Effector memory CD8-positive, alpha-beta T cell (primary cell): ENCODE measurements at regions not wholly inside any gene's neighbourhood (a gene's known extent, or its start where the extent isn't known, plus 50 kb on each side); places are given as distances from the start of the nearest gene placed in this dataset.

Experiments
- ATAC-seq: fragments of 150-1000 bp; cut with Tn5 transposase; replicated peaks from 2 replicates; pipeline ENCODE4 v1.10.0; 2021; ENCODE audit warnings: mild to moderate bottlenecking, moderate library complexity
- DNase-seq, 3 experiments: peaks; one replicate each; pipeline ENCODE4 v3.0.0; 2021
- H3K27ac Mint-ChIP-seq, 2 donors: one replicate each; pipeline ENCODE4 v1.8.0; 2022; ENCODE audit warnings: mild to moderate bottlenecking in 2 of 2, mixed read lengths in 2 of 2, moderate library complexity in 2 of 2
- H3K27me3 Mint-ChIP-seq, 2 donors: one replicate each; pipeline ENCODE4 v1.8.0; 2022; ENCODE audit warnings: mixed read lengths in 2 of 2
- H3K36me3 Mint-ChIP-seq: one replicate; pipeline ENCODE4 v1.8.0; 2022; ENCODE audit warnings: mild to moderate bottlenecking, moderate library complexity, mixed read lengths; ENCODE audit not compliant: insufficient read depth
- H3K4me1 Mint-ChIP-seq, 2 donors: one replicate each; pipeline ENCODE4 v1.8.0; 2022; ENCODE audit warnings: low read depth in 2 of 2, mixed read lengths in 2 of 2
- H3K4me3 Mint-ChIP-seq, 2 donors: one replicate each; pipeline ENCODE4 v1.8.0; 2022; ENCODE audit warnings: mild to moderate bottlenecking in 2 of 2, mixed read lengths in 2 of 2, moderate library complexity in 2 of 2
- H3K9me3 Mint-ChIP-seq, 2 donors: one replicate each; pipeline ENCODE4 v1.8.0; 2022; ENCODE audit warnings: mixed read lengths in 2 of 2

- Mint-ChIP-seq H3K36me3 (no peaks in the 10 kb centered on the region), H3K4me3 (no peak overlapping the region), H3K27me3 (no peaks in the 10 kb centered on the region), H3K9me3 (no peaks in the 10 kb centered on the region), H3K27ac (no peak overlapping the region), H3K4me1 (no peaks in the 10 kb centered on the region)
- ATAC-seq (no peak), DNase-seq (no peak)
Measured at GRCh38 chr1:208799186-208799585, 555.0 kb upstream of the PLXNA2 start.

DNA sequence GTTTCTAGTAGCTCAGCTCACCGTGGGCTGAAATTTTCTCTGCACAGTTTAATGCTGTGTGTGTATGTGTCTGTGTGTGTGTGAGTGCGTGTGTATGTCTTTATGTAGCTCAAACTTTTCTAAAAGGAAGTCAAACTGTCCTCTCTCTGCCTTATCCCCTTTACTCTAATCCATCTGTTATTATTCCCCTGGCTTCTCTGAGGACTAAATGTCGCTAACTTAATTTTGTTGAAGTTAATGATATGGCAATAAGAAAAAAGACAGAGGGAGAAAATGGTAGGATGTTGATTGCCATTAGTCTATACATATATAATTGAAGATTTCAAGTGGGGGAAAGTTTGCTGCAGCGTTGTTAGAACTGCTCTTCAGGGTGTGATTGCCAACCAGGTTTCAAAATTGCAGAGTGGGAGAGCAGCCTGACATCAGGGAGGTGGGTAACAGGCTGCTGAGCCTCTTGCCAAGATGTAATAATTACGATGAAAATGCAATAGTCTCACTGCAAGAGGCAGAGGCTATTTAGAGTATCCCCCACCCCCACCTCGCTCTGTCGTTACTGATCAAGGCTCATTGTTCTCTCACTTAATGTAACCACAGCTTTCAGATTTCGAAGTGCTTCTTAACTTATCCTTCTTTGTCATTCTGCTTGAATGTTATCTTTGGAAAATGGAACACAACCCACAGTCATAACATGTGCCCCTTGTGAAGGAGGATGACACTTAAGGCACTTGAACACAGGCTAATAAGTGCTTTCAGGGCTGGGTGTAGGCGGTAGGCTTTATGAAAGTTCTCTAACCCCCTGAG, 559.0 kb upstream of the PLXNA2 start:
- Mint-ChIP-seq H3K9me3 (peaks cover 0 to 6% of the 10 kb centered on the region in 2 donors), H3K27ac (no peak overlapping the region)

DNA sequence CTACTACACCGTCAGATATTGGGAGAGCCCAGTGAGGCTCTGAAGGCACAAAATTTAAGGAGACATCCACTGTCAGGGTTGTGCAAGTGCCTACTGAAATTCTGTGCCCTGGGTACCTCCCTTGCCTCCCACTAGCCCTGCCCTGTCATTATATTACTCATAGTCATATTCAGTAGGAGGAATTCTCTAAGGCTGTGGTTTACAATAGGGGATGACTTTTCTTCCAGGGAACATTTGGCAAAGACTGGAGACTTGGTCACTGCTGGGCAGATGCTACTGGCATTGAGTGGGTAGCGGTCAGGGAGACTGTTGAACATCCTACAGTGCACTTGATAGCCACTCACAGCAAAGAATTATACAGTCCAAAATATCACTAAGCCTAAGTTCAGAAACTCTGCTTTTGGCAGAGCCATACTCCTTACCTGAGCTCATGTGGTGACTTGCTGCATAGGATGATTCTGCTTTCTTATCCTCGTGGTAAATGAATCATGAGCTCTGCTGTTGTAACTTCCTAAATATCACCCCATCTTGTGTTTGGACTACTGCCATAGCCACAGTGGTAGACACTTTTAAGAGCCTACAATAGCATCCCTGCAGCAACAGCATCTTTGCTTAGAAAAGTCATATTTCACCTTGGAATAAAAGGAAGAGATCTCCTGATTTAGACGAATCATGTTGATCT, 563.4 kb upstream of the PLXNA2 start:
- DNase-seq (no peak), ATAC-seq (no peak)
- Mint-ChIP-seq H3K27me3 (no peaks in the 10 kb centered on the region), H3K4me1 (no peaks in the 10 kb centered on the region), H3K9me3 (peaks cover 9 to 17% of the 10 kb centered on the region in 2 donors), H3K27ac (no peak overlapping the region), H3K4me3 (no peak overlapping the region), H3K36me3 (no peaks in the 10 kb centered on the region)

More for the DNA sequence above, 559.0 kb upstream of the PLXNA2 start:
- Mint-ChIP-seq H3K27me3 (no peaks in the 10 kb centered on the region), H3K4me3 (no peak overlapping the region), H3K4me1 (no peaks in the 10 kb centered on the region), H3K36me3 (no peaks in the 10 kb centered on the region)
- ATAC-seq, result no peak
- no peak for DNase-seq

GRCh38 chr1:208808301-208808700, 564.1 kb upstream of the PLXNA2 start:
- Mint-ChIP-seq H3K27me3 (no peaks in the 10 kb centered on the region), H3K27ac (no peak overlapping the region), H3K36me3 (no peaks in the 10 kb centered on the region), H3K4me1 (no peaks in the 10 kb centered on the region), H3K9me3 (peaks cover 9 to 17% of the 10 kb centered on the region in 2 donors), H3K4me3 (no peak overlapping the region)
- DNase-seq (no peak), ATAC-seq (no peak)

DNA sequence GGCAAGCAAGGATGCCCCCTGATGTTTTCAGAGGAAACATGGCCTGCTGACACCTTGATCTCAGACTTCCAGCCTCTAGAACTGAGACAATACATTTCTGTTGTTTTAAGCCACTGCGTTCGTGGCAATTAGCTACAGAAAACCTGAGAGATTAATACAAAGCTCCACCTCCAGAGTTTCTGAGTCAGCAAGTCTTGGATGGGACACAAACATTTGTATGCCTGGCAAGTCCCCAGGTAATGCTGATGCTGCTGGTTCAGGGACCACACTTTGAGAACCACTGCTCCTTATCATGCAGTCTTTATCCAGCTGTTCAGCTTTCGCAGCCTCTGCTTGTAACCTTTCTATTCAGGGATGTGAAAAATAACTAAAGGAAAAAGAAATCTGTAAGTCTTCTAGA, 565.7 kb upstream of the PLXNA2 start:
- peaks cover 5 to 17% of the 10 kb centered on the region in 2 donors for H3K9me3 Mint-ChIP-seq
- H3K4me1 Mint-ChIP-seq, result no peaks in the 10 kb centered on the region
- H3K27me3 Mint-ChIP-seq, result no peaks in the 10 kb centered on the region
- ATAC-seq (no peak), DNase-seq (no peak)
- no peak overlapping the region for H3K4me3 Mint-ChIP-seq
- H3K36me3 Mint-ChIP-seq, result no peaks in the 10 kb centered on the region
- H3K27ac Mint-ChIP-seq, result no peak overlapping the region

DNA sequence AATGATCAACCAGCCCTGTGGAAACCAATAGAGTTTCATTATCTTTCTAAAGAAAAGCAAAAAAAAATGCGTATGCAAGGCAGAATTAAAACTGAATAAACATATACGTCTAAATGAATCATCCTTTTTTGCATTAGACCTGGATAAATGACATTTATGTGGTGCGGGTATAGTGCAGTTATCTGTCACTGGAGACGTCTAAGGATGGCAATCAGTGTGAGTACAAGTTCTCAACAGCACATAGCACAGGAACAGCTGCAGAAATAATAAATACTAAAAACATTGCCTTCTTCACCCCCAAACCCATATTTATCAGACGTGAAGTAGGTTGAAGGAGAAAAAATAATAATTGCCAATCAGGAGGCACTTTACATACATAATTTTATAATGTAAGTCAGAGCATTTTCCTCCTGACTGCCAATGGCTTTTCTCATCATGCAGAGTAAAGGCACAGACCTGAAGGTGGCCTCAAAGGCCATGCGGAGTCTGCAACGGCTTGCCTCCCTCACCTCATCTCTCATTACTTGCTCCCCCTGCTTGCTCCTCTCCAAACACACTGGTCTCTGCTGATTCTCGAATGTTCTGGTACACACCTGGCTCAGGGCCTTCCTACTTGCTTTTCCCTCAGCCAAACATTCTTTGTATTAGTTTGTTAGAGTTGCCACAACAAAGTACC, 574.7 kb upstream of the PLXNA2 start:
- no peak for DNase-seq
- Mint-ChIP-seq H3K27me3 (peaks cover 0 to 9% of the 10 kb centered on the region in 2 donors), H3K4me1 (no peaks in the 10 kb centered on the region), H3K9me3 (peaks cover 5 to 6% of the 10 kb centered on the region in 2 donors), H3K36me3 (no peaks in the 10 kb centered on the region), H3K4me3 (no peak overlapping the region), H3K27ac (no peak overlapping the region)
- ATAC-seq, result no peak

- Mint-ChIP-seq H3K4me3 (no peak overlapping the region), H3K4me1 (no peaks in the 10 kb centered on the region), H3K27ac (no peak overlapping the region), H3K36me3 (no peaks in the 10 kb centered on the region), H3K27me3 (peaks cover 0 to 9% of the 10 kb centered on the region in 2 donors), H3K9me3 (peaks cover 5 to 10% of the 10 kb centered on the region in 2 donors)
- ATAC-seq (no peak), DNase-seq (no peak)
Measured at GRCh38 chr1:208820580-208821212, 576.5 kb upstream of the PLXNA2 start.

- Mint-ChIP-seq H3K36me3 (no peaks in the 10 kb centered on the region), H3K9me3 (peaks cover 3 to 13% of the 10 kb centered on the region in 2 donors), H3K27ac (no peak overlapping the region), H3K4me1 (no peaks in the 10 kb centered on the region), H3K4me3 (no peak overlapping the region), H3K27me3 (peaks cover 0 to 9% of the 10 kb centered on the region in 2 donors)
- no peak for ATAC-seq
- no peak for DNase-seq
Measured at GRCh38 chr1:208821939-208822338, 577.8 kb upstream of the PLXNA2 start.

DNA sequence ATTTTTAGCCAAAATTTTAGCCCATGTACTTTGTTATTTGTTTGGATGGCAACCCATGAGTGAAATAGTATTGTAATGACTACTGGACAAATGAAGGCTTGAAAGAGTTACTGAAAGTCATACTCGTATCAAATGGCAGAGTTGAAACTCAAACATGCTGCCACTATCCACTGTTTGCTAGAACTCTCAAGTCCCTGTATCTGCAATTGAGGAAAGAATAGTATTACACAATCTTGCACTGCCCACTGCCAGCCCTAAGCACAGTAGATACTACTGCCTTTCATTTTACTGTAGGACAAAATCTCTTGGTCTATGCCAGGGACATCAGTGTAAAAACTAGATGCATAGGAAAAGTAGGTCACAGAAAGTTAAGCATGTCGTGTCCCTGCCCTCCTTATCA, 581.1 kb upstream of the PLXNA2 start:
- H3K4me1 Mint-ChIP-seq, result no peaks in the 10 kb centered on the region
- no peaks in the 10 kb centered on the region for H3K27me3 Mint-ChIP-seq
- peaks cover 0 to 7% of the 10 kb centered on the region in 2 donors for H3K9me3 Mint-ChIP-seq
- DNase-seq (no peak), ATAC-seq (no peak)
- no peaks in the 10 kb centered on the region for H3K36me3 Mint-ChIP-seq
- no peak overlapping the region for H3K27ac Mint-ChIP-seq
- no peak overlapping the region for H3K4me3 Mint-ChIP-seq

DNA sequence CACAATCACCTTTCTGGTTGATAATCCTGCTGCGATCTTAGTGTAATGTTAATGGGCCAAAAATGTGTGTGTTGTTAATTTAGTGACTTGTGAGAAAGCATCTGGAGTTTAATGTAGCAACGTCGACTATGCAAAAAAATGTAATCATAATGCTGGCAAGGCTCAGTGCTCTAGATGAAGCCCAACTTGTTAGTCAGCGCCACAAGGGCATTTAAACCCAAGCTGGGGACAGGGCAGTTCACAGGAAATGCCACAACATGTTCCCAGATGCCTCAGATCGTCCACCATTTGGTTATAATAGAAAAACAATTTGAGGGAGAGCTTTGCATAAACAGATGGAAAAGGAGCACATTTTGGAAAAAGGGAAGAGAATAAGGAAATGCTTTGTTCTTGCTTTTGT, 585.4 kb upstream of the PLXNA2 start:
- Mint-ChIP-seq H3K4me3 (no peak overlapping the region), H3K36me3 (peaks cover 2% of the 10 kb centered on the region), H3K9me3 (peaks cover 0 to 7% of the 10 kb centered on the region in 2 donors), H3K4me1 (no peaks in the 10 kb centered on the region), H3K27me3 (no peaks in the 10 kb centered on the region), H3K27ac (no peak overlapping the region)
- DNase-seq, result no peak
- no peak for ATAC-seq

DNA sequence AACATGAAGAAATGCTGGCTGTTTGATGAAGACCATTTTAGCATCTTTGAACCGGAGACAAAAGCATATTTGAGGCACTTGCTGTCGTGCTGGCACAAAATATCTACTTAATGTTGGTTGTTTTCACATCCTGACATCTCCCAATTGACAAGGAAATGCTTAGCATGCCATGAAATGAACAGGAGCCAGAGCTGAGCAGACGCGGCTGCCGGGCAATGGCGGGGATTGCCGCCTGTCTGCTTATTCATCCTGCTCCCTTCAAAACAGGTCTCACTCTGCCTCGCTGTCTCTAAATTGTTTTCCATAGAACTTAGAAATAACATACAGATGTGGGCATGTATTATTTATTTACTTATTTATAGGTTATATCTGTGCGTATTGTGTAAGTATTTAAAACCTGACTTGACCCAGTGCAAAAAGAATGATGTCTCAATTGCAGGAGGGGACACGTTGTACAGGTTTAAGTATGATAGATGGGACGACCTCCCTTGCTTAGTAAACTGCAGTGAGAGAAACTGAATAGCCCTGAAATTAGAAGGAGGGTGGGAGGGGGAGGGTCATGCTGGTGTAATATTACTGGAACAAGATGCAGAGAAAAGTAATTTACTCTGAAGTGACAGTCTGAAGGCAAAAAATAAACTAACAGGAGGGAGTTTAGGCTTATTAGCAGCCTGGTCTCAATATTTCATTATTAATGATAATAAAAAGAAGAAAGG, 590.4 kb upstream of the PLXNA2 start:
- H3K27me3 Mint-ChIP-seq, result no peaks in the 10 kb centered on the region
- ATAC-seq, result no peak
- H3K9me3 Mint-ChIP-seq, result no peaks in the 10 kb centered on the region
- no peak overlapping the region for H3K27ac Mint-ChIP-seq
- no peaks in the 10 kb centered on the region for H3K4me1 Mint-ChIP-seq
- H3K4me3 Mint-ChIP-seq, result no peak overlapping the region
- peaks cover 2% of the 10 kb centered on the region for H3K36me3 Mint-ChIP-seq
- no peak for DNase-seq

- no peaks in the 10 kb centered on the region for H3K27me3 Mint-ChIP-seq
- no peaks in the 10 kb centered on the region for H3K9me3 Mint-ChIP-seq
- no peak for DNase-seq
- no peak overlapping the region for H3K27ac Mint-ChIP-seq
- H3K4me1 Mint-ChIP-seq, result no peaks in the 10 kb centered on the region
- H3K4me3 Mint-ChIP-seq, result no peak overlapping the region
- H3K36me3 Mint-ChIP-seq, result peaks cover 2% of the 10 kb centered on the region
- ATAC-seq, result no peak
Measured at GRCh38 chr1:208835097-208835463, 590.9 kb upstream of the PLXNA2 start.

- no peak for ATAC-seq
- DNase-seq, result no peak
- Mint-ChIP-seq H3K36me3 (peaks cover 2% of the 10 kb centered on the region), H3K4me1 (no peaks in the 10 kb centered on the region), H3K27ac (no peak overlapping the region), H3K9me3 (no peaks in the 10 kb centered on the region), H3K4me3 (no peak overlapping the region), H3K27me3 (no peaks in the 10 kb centered on the region)
Measured at GRCh38 chr1:208835781-208836180, 591.6 kb upstream of the PLXNA2 start.
